Gastroesophageal sphincter (tissue), 4 donors: ENCODE measurements at regions not wholly inside any gene's neighbourhood (a gene's known extent, or its start where the extent isn't known, plus 50 kb on each side); places are given as distances from the start of the nearest gene placed in this dataset.
"Not testable (repeated sequence)": the region's sequence is repeated elsewhere in the genome, so short reads cannot be mapped to it uniquely, and the experiment has no call there.

Experiments
- ATAC-seq: fragments of 150-250 bp; one replicate; pipeline ENCODE4 v1.9.1; 2016; ENCODE audit warnings: mild to moderate bottlenecking, moderate library complexity
- H3K27ac ChIP-seq, 4 donors: fragments of 200-600 bp; sonication (generic) in 3 of 4; 1 replicate in 3 of 4; 2 replicates in 1 of 4; pipeline ENCODE4 v1.5.1; 2016 to 2019
- H3K27me3 ChIP-seq: fragments of 200-600 bp; sonication (generic); one replicate; pipeline ENCODE4 v1.5.1; 2019
- H3K36me3 ChIP-seq, 2 donors: fragments of 200-600 bp; sonication (generic); one replicate each; pipeline ENCODE4 v1.5.1; 2019; ENCODE audit warnings: control low read depth in 1 of 2
- H3K4me1 ChIP-seq, 3 donors: fragments of 200-600 bp; sonication (generic); 1 replicate in 2 of 3; 2 replicates in 1 of 3; pipeline ENCODE4 v1.5.1; 2016 to 2019; ENCODE audit warnings: control low read depth in 2 of 3
- H3K4me3 ChIP-seq, 2 donors: fragments of 200-600 bp; sonication (generic); one replicate each; pipeline ENCODE4 v1.5.1; 2019; ENCODE audit warnings: mild to moderate bottlenecking in 1 of 2, moderate library complexity in 1 of 2
- H3K9me3 ChIP-seq, 3 donors: fragments of 200-600 bp; sonication (generic); one replicate each; pipeline ENCODE4 v1.5.1; 2017 to 2019; ENCODE audit warnings: control low read depth in 2 of 3
- CTCF ChIP-seq, 4 experiments: fragments of 200-600 bp in 2 of 4; fragments of 450-650 bp in 2 of 4; sonication (generic) in 1 of 4; IDR thresholded peaks; one replicate each; pipeline ENCODE4 v1.5.1; 2017 to 2019; ENCODE audit warnings: antibody characterized with exemption in 4 of 4, mild to moderate bottlenecking in 2 of 4, moderate library complexity in 2 of 4
- EP300 ChIP-seq: sonication (generic); formaldehyde crosslinking; IDR thresholded peaks from one replicate; pipeline ENCODE4 v1.6.1; 2017; ENCODE audit warnings: antibody characterized with exemption, mild to moderate bottlenecking
- POLR2A ChIP-seq, 2 donors: fragments of 450-650 bp; IDR thresholded peaks; one replicate each; pipeline ENCODE4 v1.6.1; 2017; ENCODE audit warnings: antibody characterized with exemption in 2 of 2, mild to moderate bottlenecking in 2 of 2, moderate library complexity in 1 of 2
- POLR2AphosphoS5 ChIP-seq: sonication (generic); formaldehyde crosslinking; IDR thresholded peaks from one replicate; pipeline ENCODE4 v1.6.1; 2017; ENCODE audit warnings: antibody characterized with exemption
- WGBS, 2 donors: methylation state at CpG; one replicate each; pipeline ENCODE4 v1.1.5; 2018; ENCODE audit warnings: low coverage in 1 of 2; 5-methylcytosine and 5-hydroxymethylcytosine counted together

- H3K4me3 ChIP-seq: no peak overlapping the region
- no peak for ATAC-seq
- H3K27ac ChIP-seq: no peak overlapping the region
- no peaks in the 10 kb centered on the region for H3K36me3 ChIP-seq
- H3K27me3 ChIP-seq: no peaks in the 10 kb centered on the region
- WGBS, 2 donors: 84% methylated on average over 6 of the region's 9 CpGs; no CpG with 5 or more reads in 1 of the 2 donors
- TF ChIP-seq EP300 (no peak), POLR2A (IDR thresholded peaks at IDR 0.05) (no peak), CTCF (IDR thresholded peaks at IDR 0.05) (no peak), POLR2AphosphoS5 (no peak)
- H3K9me3 ChIP-seq: no peaks in the 10 kb centered on the region
- no peaks in the 10 kb centered on the region for H3K4me1 ChIP-seq
These were observed 342.8 kb downstream of the FAM47B start for GRCh38 chrX:35285289-35285962.

- 60 to 75% methylated on average over 1 of the region's 1 CpG for WGBS, 2 donors
- Histone ChIP-seq H3K27ac (no peak overlapping the region), H3K9me3 (no peaks in the 10 kb centered on the region), H3K27me3 (no peaks in the 10 kb centered on the region), H3K36me3 (no peaks in the 10 kb centered on the region), H3K4me1 (no peaks in the 10 kb centered on the region), H3K4me3 (no peak overlapping the region)
- no peak for TF ChIP-seq POLR2A (IDR thresholded peaks at IDR 0.05)
- ATAC-seq: no peak
These were observed 346.1 kb downstream of the FAM47B start for GRCh38 chrX:35288657-35289056.

- Histone ChIP-seq H3K4me3 (no peak overlapping the region), H3K36me3 (no peaks in the 10 kb centered on the region), H3K27ac (no peak overlapping the region), H3K4me1 (no peaks in the 10 kb centered on the region), H3K9me3 (no peaks in the 10 kb centered on the region), H3K27me3 (no peaks in the 10 kb centered on the region)
- TF ChIP-seq POLR2AphosphoS5 (no peak), POLR2A (IDR thresholded peaks at IDR 0.05) (no peak), CTCF (IDR thresholded peaks at IDR 0.05) (no peak), EP300 (no peak)
- WGBS, 2 donors: 33 to 90% methylated on average over 1 to 2 of the region's 2 CpGs
- ATAC-seq: no peak
These were observed 347.4 kb downstream of the FAM47B start for GRCh38 chrX:35289952-35290351.

GRCh38 chrX:35291013-35291412 is 348.4 kb downstream of the FAM47B start:
- TF ChIP-seq EP300 (no peak), POLR2AphosphoS5 (no peak), POLR2A (IDR thresholded peaks at IDR 0.05) (no peak), CTCF (IDR thresholded peaks at IDR 0.05) (no peak)
- H3K36me3 ChIP-seq: no peaks in the 10 kb centered on the region
- 75 to 77% methylated on average over 2 of the region's 2 CpGs for WGBS, 2 donors
- H3K27me3 ChIP-seq: no peaks in the 10 kb centered on the region
- no peak for ATAC-seq
- no peaks in the 10 kb centered on the region for H3K9me3 ChIP-seq
- H3K27ac ChIP-seq: no peak overlapping the region
- no peak overlapping the region for H3K4me3 ChIP-seq
- no peaks in the 10 kb centered on the region for H3K4me1 ChIP-seq

- Histone ChIP-seq H3K36me3 (no peaks in the 10 kb centered on the region), H3K27me3 (no peaks in the 10 kb centered on the region), H3K27ac (no peak overlapping the region), H3K9me3 (no peaks in the 10 kb centered on the region), H3K4me1 (no peaks in the 10 kb centered on the region), H3K4me3 (no peak overlapping the region)
- TF ChIP-seq POLR2A (IDR thresholded peaks at IDR 0.05): no peak
- no peak for TF ChIP-seq EP300
- no peak for TF ChIP-seq CTCF (IDR thresholded peaks at IDR 0.05)
- no peak for TF ChIP-seq POLR2AphosphoS5
- no peak for ATAC-seq
These were observed 349.9 kb downstream of the FAM47B start for GRCh38 chrX:35292522-35292921.

- not testable (repeated sequence) for H3K27me3 ChIP-seq, H3K36me3 ChIP-seq, H3K9me3 ChIP-seq, H3K27ac ChIP-seq, H3K4me3 ChIP-seq, ATAC-seq, H3K4me1 ChIP-seq
These were observed 362.4 kb downstream of the FAM47B start for GRCh38 chrX:35305037-35305436.
